HG02943 (cell line): ENCODE measurements at regions not wholly inside any gene's neighbourhood (a gene's known extent, or its start where the extent isn't known, plus 50 kb on each side); places are given as distances from the start of the nearest gene placed in this dataset.

Experiments used
- ATAC-seq: cut with Tn5 transposase; IDR thresholded peaks from one replicate; pipeline ENCODE4 v1.9.1; 2021; ENCODE audit warnings: mild to moderate bottlenecking, low read depth, moderate library complexity; ENCODE audit not compliant: unreplicated experiment

GRCh38 chr19:29263305-29264135 lies 50.6 kb upstream of the UQCRFS1 start:
- no peak for ATAC-seq

GRCh38 chr19:29264897-29265296 lies 51.9 kb upstream of the UQCRFS1 start:
- no peak for ATAC-seq

GRCh38 chr19:29265436-29265835 lies 52.5 kb upstream of the UQCRFS1 start:
- ATAC-seq, result no peak

- ATAC-seq, result no peak
Observed at GRCh38 chr19:29266001-29266400, 53.0 kb upstream of the UQCRFS1 start.

- ATAC-seq, result no peak
Observed at GRCh38 chr19:29266603-29267002, 53.7 kb upstream of the UQCRFS1 start.

- ATAC-seq, result no peak
Observed at GRCh38 chr19:29267701-29268100, 54.8 kb upstream of the UQCRFS1 start.

- ATAC-seq, result no peak
Observed at GRCh38 chr19:29268103-29268502, 55.2 kb upstream of the UQCRFS1 start.

- ATAC-seq, result no peak
Observed at GRCh38 chr19:29268721-29269393, 55.9 kb upstream of the UQCRFS1 start.

GRCh38 chr19:29269641-29270040 lies 56.7 kb upstream of the UQCRFS1 start:
- no peak for ATAC-seq

- no peak for ATAC-seq
Observed at GRCh38 chr19:29271341-29271740, 58.4 kb upstream of the UQCRFS1 start.

- ATAC-seq, result no peak
Observed at GRCh38 chr19:29271911-29272310, 59.0 kb upstream of the UQCRFS1 start.

GRCh38 chr19:29273000-29273640 lies 60.2 kb upstream of the UQCRFS1 start:
- ATAC-seq, result no peak

GRCh38 chr19:29275266-29275665 lies 62.3 kb upstream of the UQCRFS1 start:
- ATAC-seq, result no peak

GRCh38 chr19:29277102-29277501 lies 64.2 kb upstream of the UQCRFS1 start:
- peak; percentile 88 for ATAC-seq

- no peak for ATAC-seq
Observed at GRCh38 chr19:29278716-29279115, 65.8 kb upstream of the UQCRFS1 start.

GRCh38 chr19:29283366-29283765 lies 70.4 kb upstream of the UQCRFS1 start:
- no peak for ATAC-seq

- ATAC-seq, result no peak
Observed at GRCh38 chr19:29285187-29285687, 72.3 kb upstream of the UQCRFS1 start.

- ATAC-seq, result no peak
Observed at GRCh38 chr19:29285878-29286277, 72.9 kb upstream of the UQCRFS1 start.

GRCh38 chr19:29287061-29287460 lies 74.1 kb upstream of the UQCRFS1 start:
- ATAC-seq, result no peak

- no peak for ATAC-seq
Observed at GRCh38 chr19:29288256-29288655, 75.3 kb upstream of the UQCRFS1 start.

- ATAC-seq, result no peak
Observed at GRCh38 chr19:29289020-29289419, 76.1 kb upstream of the UQCRFS1 start.
